Glutamatergic neuron (in vitro differentiated cells): ENCODE measurements at regions not wholly inside any gene's neighbourhood (a gene's known extent, or its start where the extent isn't known, plus 50 kb on each side); places are given as distances from the start of the nearest gene placed in this dataset.

ENCODE experiments used
- DNase-seq: peaks from one replicate; pipeline ENCODE4 v3.0.0; 2022
- H3K27ac Mint-ChIP-seq: one replicate; pipeline ENCODE4 v1.8.0; 2020; ENCODE audit warnings: mild to moderate bottlenecking, mixed read lengths, inconsistent platforms; ENCODE audit not compliant: unreplicated experiment
- H3K27me3 Mint-ChIP-seq: one replicate; pipeline ENCODE4 v1.8.0; 2020; ENCODE audit warnings: mild to moderate bottlenecking, moderate library complexity, mixed read lengths, inconsistent platforms; ENCODE audit not compliant: unreplicated experiment
- H3K36me3 Mint-ChIP-seq: one replicate; pipeline ENCODE4 v1.8.0; 2020; ENCODE audit warnings: mild to moderate bottlenecking, mixed read lengths, inconsistent platforms; ENCODE audit not compliant: unreplicated experiment
- H3K4me1 Mint-ChIP-seq: one replicate; pipeline ENCODE4 v1.8.0; 2020; ENCODE audit warnings: mild to moderate bottlenecking, low read depth, mixed read lengths, inconsistent platforms; ENCODE audit not compliant: unreplicated experiment
- H3K4me3 Mint-ChIP-seq: one replicate; pipeline ENCODE4 v1.8.0; 2020; ENCODE audit warnings: mild to moderate bottlenecking, mixed read lengths, inconsistent platforms; ENCODE audit not compliant: unreplicated experiment
- H3K9me3 Mint-ChIP-seq: one replicate; pipeline ENCODE4 v1.8.0; 2020; ENCODE audit warnings: mild to moderate bottlenecking, moderate library complexity, mixed read lengths, inconsistent platforms; ENCODE audit not compliant: unreplicated experiment
- TF ChIP-seq, protein P1 (sequence below): fragments of 200-600 bp; sonication (generic); IDR thresholded peaks from one replicate; pipeline ENCODE4 v1.5.0; 2021; ENCODE audit not compliant: partially characterized antibody, unreplicated experiment

DNA sequence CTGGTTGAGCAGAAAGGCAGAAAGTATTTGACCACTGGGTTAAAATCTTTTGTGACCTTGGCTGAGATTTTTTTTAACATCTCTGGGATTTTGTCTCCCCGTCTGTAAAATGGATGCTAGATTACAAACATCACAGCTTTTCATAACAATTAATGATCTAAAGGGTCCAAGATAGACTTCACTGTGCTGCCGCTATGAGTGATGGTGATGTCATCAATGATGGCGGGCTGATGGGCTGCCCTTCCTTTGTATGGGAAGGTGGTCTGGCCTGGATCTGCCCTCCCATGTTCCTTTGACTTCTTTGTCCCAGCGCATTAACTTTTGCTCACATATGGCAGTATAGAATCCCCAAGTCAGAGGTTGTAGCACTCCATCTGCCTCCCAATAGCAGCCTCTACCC, 116.7 kb downstream of the IRX5 start:
- TF ChIP-seq, protein P1, sequence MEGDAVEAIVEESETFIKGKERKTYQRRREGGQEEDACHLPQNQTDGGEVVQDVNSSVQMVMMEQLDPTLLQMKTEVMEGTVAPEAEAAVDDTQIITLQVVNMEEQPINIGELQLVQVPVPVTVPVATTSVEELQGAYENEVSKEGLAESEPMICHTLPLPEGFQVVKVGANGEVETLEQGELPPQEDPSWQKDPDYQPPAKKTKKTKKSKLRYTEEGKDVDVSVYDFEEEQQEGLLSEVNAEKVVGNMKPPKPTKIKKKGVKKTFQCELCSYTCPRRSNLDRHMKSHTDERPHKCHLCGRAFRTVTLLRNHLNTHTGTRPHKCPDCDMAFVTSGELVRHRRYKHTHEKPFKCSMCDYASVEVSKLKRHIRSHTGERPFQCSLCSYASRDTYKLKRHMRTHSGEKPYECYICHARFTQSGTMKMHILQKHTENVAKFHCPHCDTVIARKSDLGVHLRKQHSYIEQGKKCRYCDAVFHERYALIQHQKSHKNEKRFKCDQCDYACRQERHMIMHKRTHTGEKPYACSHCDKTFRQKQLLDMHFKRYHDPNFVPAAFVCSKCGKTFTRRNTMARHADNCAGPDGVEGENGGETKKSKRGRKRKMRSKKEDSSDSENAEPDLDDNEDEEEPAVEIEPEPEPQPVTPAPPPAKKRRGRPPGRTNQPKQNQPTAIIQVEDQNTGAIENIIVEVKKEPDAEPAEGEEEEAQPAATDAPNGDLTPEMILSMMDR, result no peak
- H3K27me3 Mint-ChIP-seq, result peaks cover 19% of the 10 kb centered on the region

DNA sequence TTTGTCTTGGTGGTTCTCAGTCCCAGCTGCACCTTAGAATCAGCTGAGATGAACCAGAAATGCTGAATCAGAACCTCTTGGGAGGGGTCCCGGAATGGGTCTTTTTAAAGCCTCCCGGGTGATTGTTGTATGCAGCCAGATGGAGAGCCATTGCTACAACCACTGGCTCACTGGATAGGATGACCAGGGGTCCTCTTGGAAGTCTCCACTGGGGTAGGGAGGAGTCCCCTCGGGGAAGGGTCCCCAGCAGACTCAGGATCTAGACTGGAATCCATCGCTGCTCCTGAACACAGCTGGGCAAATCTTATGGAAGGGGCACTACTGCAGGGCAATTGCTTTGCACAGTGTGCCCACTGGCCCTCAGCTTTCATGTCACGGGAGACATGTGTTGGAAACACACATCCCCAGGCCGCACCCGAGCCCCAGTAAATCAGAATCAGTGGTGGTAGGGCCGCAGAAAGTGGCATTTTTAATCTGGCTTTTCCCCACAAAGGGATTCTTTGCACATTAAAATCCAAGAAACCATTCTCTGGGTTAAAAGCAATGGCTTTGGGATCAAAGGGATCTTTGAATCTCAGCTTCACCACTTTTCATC, 117.3 kb downstream of the IRX5 start:
- Mint-ChIP-seq H3K36me3 (no peaks in the 10 kb centered on the region), H3K9me3 (no peaks in the 10 kb centered on the region), H3K4me1 (no peaks in the 10 kb centered on the region), H3K4me3 (no peak overlapping the region), H3K27ac (no peak overlapping the region), H3K27me3 (peaks cover 19% of the 10 kb centered on the region)
- TF ChIP-seq, protein P1, result no peak
- no peak for DNase-seq

More for the DNA sequence above, 116.7 kb downstream of the IRX5 start:
- Mint-ChIP-seq H3K9me3 (no peaks in the 10 kb centered on the region), H3K36me3 (no peaks in the 10 kb centered on the region), H3K4me1 (no peaks in the 10 kb centered on the region), H3K27ac (no peak overlapping the region), H3K4me3 (no peak overlapping the region)
- DNase-seq, result no peak

DNA sequence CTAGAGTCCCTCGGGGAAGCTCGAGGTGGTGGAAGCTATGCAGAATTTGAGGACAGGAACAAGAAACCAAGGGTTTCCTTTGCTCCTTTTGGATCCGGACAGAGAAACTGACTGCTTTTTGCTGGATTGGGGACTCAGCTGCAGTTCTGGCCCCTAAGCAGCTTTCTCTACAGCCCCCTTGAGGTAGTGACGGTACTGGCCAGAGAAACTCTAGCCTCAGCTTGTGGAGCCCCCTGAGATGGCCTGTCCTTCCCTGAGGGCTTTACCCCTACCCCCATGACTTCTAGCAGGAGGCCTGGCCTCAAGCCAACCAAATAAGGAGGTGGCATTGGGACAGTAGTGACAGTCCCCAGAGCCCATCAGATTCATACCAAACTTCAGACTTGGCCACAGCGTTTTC, 118.1 kb downstream of the IRX5 start:
- Mint-ChIP-seq H3K36me3 (no peaks in the 10 kb centered on the region), H3K4me3 (no peak overlapping the region), H3K27ac (no peak overlapping the region), H3K27me3 (peaks cover 18% of the 10 kb centered on the region), H3K4me1 (no peaks in the 10 kb centered on the region), H3K9me3 (no peaks in the 10 kb centered on the region)
- TF ChIP-seq, protein P1, result no peak
- DNase-seq, result no peak

DNA sequence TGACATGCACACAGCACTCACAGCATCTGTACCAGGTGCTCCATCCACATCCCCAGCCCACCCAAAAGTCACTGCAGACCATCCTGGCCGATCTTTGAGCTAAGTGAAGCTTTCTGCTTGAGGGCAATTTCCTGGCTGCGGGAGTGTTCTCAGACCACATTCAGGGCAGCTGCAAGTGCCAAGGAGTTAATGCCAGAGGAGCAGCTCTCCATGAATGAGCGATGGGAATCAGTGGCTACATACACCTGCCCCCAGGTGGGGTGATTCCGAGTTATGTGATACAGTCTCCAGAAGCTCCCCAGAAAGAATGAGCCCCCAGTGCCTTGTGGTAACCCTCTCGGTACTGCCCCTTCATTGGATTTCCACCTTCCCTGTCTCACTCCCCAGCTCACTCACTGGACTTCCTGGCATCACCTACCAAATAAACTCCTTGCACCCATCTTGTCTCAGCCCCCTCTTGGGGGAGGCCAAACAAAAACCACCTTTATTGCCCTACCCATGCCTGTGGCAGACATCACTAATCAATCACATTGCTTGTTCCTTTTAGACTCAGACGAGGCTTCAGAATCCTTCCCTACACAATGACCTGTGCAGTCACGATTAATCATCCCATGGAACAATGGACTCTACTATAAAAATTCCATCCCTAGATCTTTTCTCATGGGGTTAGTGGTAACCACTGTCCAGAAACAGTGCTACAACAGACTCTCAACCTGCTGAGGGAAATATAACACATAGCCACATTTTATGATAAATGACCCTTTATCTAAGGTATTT, 121.1 kb downstream of the IRX5 start:
- Mint-ChIP-seq H3K27ac (no peak overlapping the region), H3K9me3 (peaks cover 2% of the 10 kb centered on the region), H3K27me3 (peaks cover 7% of the 10 kb centered on the region), H3K36me3 (no peaks in the 10 kb centered on the region), H3K4me3 (no peak overlapping the region), H3K4me1 (peaks cover 2% of the 10 kb centered on the region)
- TF ChIP-seq, protein P1, result no peak
- DNase-seq, result no peak

DNA sequence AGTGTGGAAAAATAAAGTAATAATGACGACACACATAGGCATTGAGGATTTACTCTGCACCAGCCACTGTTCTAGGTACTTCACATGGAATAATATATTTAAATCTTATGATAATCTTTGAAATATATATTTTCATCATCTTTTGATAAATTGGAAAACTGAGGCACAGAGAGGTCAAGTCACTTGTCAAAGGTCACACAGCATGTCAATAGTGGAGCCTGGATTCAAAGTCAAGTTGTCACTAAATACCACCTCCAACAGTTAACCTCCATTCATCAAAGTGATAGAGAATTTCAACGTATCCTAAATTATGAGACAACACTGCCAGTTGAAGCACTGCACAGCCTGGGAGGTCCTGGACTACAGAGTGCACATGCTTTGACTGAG, 121.7 kb downstream of the IRX5 start:
- H3K9me3 Mint-ChIP-seq, result peaks cover 2% of the 10 kb centered on the region
- no peak overlapping the region for H3K27ac Mint-ChIP-seq
- peaks cover 2% of the 10 kb centered on the region for H3K4me1 Mint-ChIP-seq
- no peak overlapping the region for H3K4me3 Mint-ChIP-seq
- H3K36me3 Mint-ChIP-seq, result no peaks in the 10 kb centered on the region
- no peak for DNase-seq
- peaks cover 9% of the 10 kb centered on the region for H3K27me3 Mint-ChIP-seq
- TF ChIP-seq, protein P1, result no peak
